ENCODE measurements at regions not wholly inside any gene's neighbourhood (a gene's known extent, or its start where the extent isn't known, plus 50 kb on each side); places are given as distances from the start of the nearest gene placed in this dataset.

GRCh38 chr10:36351159-36351558 is 709.1 kb upstream of the FZD8 start (continued):
- TF ChIP-seq YY1 (IDR thresholded peaks at IDR 0.05; ENCODE audit: extremely low read depth, insufficient replicate concordance, low read depth, low read length): no peak
- no peak for TF ChIP-seq ZFX (IDR thresholded peaks at IDR 0.05)
- no peak for TF ChIP-seq EGR1 (IDR thresholded peaks at IDR 0.05; ENCODE audit: low read depth)
- no peak for TF ChIP-seq CEBPB (IDR thresholded peaks at IDR 0.05; ENCODE audit: low read depth)
- no peak for TF ChIP-seq CBX3 (IDR thresholded peaks at IDR 0.05; ENCODE audit: low read depth)

GRCh38 chr10:36349445-36350078 is 707.5 kb upstream of the FZD8 start:
- no peaks in the 10 kb centered on the region for H3K79me2 ChIP-seq (ENCODE audit: insufficient read depth, low read length)
- H3K4me1 ChIP-seq (ENCODE audit: control insufficient read depth in 1 of 2, insufficient read depth in 2 of 2, low read length in 2 of 2): no peaks in the 10 kb centered on the region
- intact Hi-C loops (cut with micrococcal nuclease): no loop called here
- H4K20me1 ChIP-seq (ENCODE audit: insufficient read depth): no peaks in the 10 kb centered on the region
- H3K4me2 ChIP-seq (ENCODE audit: low read length): no peak overlapping the region
- H3K27ac ChIP-seq (ENCODE audit: low read depth, low read length): no peak overlapping the region
- no TSS peak for BruUV-seq (replicated peaks)
- peaks cover 2 to 5% of the 10 kb centered on the region in 2 experiments; a peak in 3 of 4 replicates for H3K9me3 ChIP-seq (ENCODE audit: control insufficient read depth in 1 of 2, insufficient read depth in 1 of 2, low read depth in 1 of 2, low read length in 2 of 2)
- no peak overlapping the region for H2AFZ ChIP-seq (ENCODE audit: low read depth, low read length, poor library complexity, severe bottlenecking)
- no peaks in the 10 kb centered on the region for H3K9me2 ChIP-seq (ENCODE audit: insufficient read depth)
- no peak overlapping the region for H3K9ac ChIP-seq (ENCODE audit: low read length)
- no peak for TF ChIP-seq CBX3 (IDR thresholded peaks at IDR 0.05; ENCODE audit: low read depth)
- TF ChIP-seq POLR2A (IDR thresholded peaks at IDR 0.05; ENCODE audit: borderline replicate concordance, extremely low read depth, insufficient read depth, insufficient read length): no peak
- no peak for TF ChIP-seq EGR1 (IDR thresholded peaks at IDR 0.05; ENCODE audit: low read depth)
- TF ChIP-seq CEBPB (IDR thresholded peaks at IDR 0.05; ENCODE audit: low read depth): no peak
- TF ChIP-seq ELF1 (IDR thresholded peaks at IDR 0.05; ENCODE audit: borderline replicate concordance, low read depth): no peak
- no peak for TF ChIP-seq TCF7L2 (IDR thresholded peaks at IDR 0.05; ENCODE audit: borderline replicate concordance, extremely low read depth, insufficient read depth, insufficient read length)
- TF ChIP-seq EZH2phosphoT487 (IDR thresholded peaks at IDR 0.05; ENCODE audit: borderline replicate concordance): no peak
- no peak for TF ChIP-seq SP1 (IDR thresholded peaks at IDR 0.05; ENCODE audit: low read depth)
- TF ChIP-seq MAX (IDR thresholded peaks at IDR 0.05): no peak
- TF ChIP-seq ATF3 (IDR thresholded peaks at IDR 0.05): no peak
- no peak for TF ChIP-seq SIN3A (IDR thresholded peaks at IDR 0.05; ENCODE audit: low read depth)
- no peak for TF ChIP-seq CTCF (IDR thresholded peaks at IDR 0.05 in 2 of 3, conservative IDR thresholded peaks at IDR 0.05 in 1 of 3; ENCODE audit: borderline replicate concordance in 1 of 3, insufficient read depth in 1 of 3, low read depth in 2 of 3, low read length in 2 of 3)
- TF ChIP-seq JUND (IDR thresholded peaks at IDR 0.05): no peak
- TF ChIP-seq ZBTB33 (IDR thresholded peaks at IDR 0.05; ENCODE audit: extremely low read depth, insufficient replicate concordance, low read length): no peak
- no peaks in the 10 kb centered on the region for H3K36me3 ChIP-seq (ENCODE audit: control insufficient read depth in 1 of 2, insufficient read depth in 2 of 2, low read length in 2 of 2)
- ChIA-PET CTCF (no interaction called here), POLR2A (no interaction called here), RAD21 (ENCODE audit: low non-redundant PET in 1 of 2, low total read pairs in 2 of 2, uncharacterized antibody in 2 of 2, unreplicated experiment in 2 of 2) (no interaction called here)
- DNase-seq (ENCODE audit: low read depth, low spot score) (no peak), ATAC-seq (no peak)
- no peak overlapping the region for H3K4me3 ChIP-seq (replicated peaks in 1 of 2; ENCODE audit: low read depth in 1 of 2, low read length in 2 of 2)
- H3K27me3 ChIP-seq (ENCODE audit: insufficient read depth, low read length): no peaks in the 10 kb centered on the region
